Activated CD4-positive, alpha-beta T cell treated with anti-CD3 and anti-CD28 coated beads for 48 hours (primary cell): ENCODE measurements at regions not wholly inside any gene's neighbourhood (a gene's known extent, or its start where the extent isn't known, plus 50 kb on each side); places are given as distances from the start of the nearest gene placed in this dataset.

Source experiments
- DNase-seq: peaks from one replicate; pipeline ENCODE4 v3.0.0-alpha.2; 2020

DNA sequence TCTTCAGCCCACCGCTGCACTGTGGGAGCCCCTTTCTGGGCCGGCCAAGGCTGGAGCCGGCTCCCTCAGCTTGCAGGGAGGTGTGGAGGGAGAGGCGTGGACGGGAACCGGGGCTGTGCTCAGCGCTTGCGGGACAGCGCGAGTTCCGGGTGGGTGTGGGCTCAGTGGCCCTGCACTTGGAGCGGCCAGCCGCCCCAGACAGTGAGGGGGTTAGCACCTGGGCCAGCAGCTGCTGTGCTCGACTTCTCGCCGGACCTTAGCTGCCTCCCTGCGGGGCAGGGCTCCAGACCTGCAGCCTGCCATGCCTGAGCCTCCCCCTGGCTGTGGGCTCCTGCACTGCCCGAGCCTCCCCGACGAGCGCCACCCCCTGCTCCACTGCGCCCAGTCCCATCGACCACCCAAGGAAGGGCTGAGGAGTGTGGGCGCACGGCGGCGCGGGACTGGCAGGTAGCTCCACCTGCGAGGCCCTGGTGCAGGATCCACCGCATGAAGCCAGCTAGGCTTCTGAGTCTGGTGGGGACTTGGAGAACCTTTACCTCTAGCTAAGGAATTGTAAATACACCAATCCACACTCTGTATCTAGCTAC lies 92.9 kb upstream of the MAST4 start:
- no peak for DNase-seq

DNA sequence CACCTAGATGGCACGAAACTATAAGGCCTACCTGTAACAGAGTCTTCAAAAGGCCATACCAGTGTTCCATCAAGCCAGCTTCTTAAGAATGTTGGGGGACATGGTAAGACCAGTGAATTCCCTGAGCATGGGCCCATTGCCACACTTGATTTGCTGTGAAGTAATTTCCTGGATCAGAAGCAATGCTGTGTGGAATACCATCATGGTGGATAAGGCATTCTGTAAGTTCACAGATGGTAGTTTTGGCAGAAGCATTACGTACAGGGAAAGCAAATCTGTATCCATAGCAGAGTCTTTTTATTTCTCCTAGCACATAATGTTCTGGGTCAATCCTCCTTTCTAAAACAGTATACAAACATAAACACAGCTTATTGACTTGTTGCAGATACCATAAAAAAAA lies 89.1 kb upstream of the MAST4 start:
- no peak for DNase-seq

DNA sequence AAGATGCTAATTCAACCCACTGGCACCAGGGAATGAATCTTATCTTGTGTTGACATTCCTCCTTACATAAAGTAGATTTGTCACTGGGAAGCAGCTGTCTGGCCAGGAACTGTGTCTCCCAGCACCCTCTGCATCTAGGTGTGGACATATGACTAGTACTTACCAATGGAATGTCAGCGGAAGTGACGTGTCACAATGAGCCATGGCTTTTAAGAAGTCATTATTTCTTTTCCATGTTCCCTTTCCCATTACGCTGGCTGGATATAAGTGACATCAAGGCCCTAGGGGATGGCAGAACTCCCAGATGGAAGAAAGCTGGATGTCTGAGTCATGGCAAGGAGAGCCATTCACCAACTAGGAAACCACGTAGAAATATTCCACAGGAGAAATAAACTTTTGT lies 84.7 kb upstream of the MAST4 start:
- DNase-seq = no peak

DNA sequence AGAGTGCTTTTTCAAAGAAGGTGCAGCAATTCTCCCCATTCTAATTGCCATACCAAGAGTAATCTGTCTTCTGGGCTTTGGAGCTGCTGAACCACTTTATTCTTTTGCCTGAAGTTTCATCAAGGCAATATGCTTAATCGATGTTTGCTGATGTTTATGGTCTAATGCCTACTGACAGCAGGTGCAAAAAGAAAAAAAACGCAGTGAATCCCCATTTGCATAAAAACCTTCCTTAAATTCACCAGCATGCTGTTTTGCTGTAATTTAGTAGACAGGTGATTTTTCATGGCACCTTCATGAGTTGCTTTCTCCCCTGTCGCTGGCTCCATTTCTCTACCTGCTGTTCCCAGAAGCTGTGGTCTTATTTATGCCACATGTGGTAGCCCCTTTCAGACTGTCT lies 83.1 kb upstream of the MAST4 start:
- no peak for DNase-seq

DNA sequence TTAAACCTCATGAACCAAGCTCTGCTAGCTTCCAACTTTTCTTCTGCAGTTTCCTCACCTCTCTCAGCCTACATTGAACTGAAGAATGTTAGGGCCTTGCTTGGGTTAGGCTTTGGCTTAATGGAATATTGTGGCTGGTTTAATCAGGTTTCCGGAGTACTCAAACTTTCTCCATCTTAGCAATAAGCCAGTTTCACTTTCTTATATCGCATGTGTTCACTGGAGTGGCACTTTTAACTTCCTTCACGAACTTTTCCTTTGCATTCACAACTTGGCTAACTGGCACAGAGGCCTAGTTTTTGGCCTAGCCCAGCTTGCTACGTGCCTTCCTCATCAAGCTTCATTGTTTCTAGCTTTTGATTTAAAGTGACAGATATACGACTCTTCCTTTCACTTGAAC lies 81.0 kb upstream of the MAST4 start:
- no peak for DNase-seq

DNA sequence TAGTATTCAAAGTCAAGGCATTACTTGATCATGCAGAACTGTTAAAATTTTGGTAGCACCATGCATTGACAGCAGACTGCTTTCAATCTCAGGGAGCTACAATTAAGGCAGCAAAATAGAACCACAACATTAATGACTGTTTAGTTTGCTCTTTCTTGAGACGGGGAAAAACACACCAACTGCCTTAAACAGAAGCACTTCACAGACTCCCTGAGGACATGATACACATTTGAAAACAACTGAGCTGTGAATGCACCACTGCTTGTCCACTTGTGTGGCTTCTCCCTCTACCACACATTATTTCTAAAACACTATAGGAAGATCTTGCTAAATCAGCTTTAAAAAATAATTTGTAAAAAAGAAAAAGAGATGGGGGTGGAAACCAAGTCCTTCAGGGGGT lies 79.6 kb upstream of the MAST4 start:
- no peak for DNase-seq

DNA sequence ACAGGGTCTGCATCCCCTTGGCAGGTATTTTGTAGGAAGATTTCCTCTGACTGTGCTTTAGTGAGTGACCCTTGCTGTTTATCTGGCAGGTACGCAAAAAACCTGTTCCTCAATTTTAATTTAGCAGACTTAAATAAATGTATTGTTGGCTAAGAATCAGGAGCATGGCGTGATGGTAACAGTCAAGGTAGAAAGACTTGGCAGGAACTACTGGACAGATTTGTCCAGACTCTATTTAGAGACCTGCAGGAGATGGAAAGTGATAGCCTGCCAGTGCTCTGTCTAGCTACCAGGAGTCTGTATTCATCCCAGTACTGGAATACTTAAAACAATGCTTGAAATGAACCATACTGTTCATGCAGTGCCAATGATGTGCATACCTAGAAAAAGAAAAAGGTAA lies 78.8 kb upstream of the MAST4 start:
- no peak for DNase-seq

DNA sequence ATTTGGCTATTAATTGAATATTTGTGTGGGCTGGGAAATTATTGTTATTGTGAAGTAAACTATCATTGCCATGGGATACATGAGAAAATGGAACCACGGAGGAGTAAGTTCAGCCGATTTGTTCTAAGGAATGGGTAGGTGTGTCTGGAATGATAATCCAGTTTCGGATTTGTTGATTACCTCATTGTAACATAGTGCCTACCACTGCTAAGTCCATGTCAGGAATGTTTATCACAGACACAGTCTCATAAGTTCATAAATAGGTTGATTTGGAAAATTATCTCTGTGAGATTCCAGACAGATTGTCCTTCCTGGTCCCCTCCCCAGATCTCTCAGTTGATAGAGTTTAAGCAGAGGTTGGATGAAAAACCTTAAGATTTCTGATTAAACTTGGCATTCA lies 78.1 kb upstream of the MAST4 start:
- no peak for DNase-seq

DNA sequence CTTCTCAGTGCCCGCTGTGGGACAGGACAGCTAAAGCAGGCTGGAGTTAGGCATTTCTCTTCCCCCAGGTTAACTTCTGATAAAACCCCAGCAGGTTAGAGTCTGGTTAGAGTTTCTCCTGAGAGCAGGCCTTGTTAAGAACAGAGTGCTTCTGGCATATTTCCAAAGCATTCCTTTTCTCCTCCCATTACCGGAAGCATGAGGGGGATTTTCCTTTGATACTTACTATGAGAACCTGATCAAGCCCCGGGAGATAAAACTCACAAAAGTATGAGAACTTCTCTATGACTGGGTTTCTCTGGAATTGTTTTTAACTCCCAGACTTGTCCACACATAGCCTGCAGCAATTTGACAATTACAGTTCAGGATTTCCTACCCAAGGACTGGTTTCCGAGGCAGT lies 77.4 kb upstream of the MAST4 start:
- no peak for DNase-seq

DNA sequence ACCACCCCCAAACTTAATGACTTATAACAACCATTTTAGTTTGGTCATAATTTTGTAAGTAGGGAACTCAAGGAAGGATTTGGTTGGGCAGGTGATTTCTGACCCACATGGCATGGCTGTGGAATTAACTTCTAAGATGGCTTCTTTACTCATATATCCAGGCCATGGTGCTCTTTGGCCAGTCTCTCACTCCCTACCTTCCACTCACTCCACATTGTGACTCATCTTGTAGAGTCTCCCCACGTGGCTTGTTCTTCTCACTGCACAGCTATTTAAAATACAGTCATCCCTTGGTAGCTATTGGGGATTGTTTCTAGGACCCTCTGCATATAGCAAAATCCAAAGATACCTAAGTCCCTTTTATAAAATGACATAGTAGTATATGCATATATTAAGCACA lies 76.6 kb upstream of the MAST4 start:
- no peak for DNase-seq

DNA sequence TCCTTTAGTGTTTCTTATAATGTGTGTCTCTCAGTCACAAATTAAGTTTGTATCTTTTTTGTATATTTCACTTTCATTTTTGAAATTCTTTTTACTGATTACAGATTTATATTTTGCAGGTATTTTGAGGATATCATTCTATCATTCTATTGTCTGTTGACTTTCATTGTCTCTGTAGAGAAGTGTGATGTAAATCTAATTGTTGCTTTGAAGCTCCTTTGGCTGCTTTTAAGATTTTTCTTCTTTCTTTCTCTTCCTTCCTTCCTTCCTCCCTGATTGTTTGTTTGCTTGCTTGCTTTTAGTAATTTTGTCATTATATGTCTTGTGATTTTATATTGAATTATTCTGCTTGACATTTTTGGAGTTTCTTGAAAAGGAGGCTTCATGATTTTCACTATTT lies 75.3 kb upstream of the MAST4 start:
- no peak for DNase-seq

DNA sequence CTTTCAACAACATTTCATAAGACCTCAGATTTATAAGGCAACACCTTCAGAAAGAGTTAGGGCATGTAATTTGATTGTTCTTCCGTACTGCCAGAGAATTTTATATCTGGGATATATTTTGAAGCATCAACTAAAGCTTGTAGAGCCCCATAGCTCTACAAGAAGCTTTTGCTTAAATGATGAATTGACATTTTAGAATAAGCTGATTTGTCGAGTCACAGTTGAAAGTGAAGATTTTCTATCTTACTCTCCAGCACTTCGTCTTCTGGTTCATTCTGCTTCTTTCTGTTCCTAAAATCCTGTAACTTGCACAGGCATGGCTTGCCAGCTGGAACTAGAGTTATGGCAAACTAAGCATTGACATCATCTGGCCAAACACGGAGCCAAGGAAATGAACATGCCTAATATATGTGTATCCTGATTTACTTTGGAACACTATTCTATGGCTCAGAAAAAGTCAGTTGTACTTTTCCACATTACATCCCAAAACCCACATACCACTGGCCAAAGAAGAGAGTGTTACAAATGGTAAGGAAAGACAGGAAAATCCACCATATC lies 68.6 kb upstream of the MAST4 start:
- no peak for DNase-seq

DNA sequence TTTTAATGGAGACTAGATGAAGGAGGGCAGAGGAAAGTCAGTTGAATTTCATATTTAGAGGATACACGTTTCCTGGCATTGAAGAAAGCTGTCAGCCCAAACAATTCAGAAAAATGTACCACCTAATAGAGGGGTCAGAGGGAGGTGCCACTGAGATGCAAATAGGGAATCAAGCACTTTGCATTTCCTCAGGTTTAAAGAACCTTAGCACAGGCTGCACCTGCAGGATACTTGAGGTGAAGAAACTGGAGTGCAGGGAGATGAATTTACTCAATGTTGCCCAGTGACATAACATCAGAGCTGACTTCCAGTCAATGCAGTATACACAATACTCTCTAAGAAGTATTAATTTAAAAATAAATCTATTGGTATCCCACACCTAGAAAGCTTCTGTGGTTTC lies 67.0 kb upstream of the MAST4 start:
- DNase-seq = no peak

DNA sequence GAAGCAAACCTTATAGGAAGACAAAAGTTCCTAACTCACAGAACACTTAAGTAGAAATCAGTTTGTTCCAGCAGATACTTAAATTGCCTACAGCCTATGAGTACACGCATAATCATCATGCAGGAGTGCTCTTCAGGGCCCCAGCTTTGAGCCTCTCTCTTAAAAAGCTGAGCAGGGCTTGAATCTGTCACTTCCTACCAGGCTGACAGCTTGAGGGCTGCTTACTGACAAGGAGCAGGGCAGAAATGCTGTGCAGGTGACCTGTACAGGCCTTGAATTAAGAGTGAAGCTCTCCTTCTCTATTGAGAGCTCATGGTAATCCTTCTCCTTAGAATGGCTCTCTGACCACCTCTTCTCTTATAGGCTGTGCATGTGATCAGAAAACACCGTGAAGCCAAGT lies 66.5 kb upstream of the MAST4 start:
- no peak for DNase-seq

DNA sequence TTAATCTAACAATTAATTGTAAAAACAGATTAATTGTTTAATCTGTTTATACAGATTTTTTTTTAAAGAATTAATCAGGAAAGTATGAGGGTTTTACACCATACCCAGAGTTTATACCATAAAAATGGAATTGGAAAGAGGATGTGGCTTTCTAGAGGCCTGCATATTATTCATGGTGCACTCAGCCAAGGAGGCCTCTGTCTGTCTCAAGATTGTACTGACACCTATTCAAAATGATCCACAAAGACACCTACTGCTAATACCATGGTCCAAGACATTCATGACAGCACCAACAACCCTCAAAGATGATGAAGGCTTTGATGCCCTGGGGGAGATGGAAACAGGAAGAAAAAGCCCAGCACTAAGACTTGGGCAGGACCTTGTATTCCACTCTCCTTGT lies 58.1 kb upstream of the MAST4 start:
- no peak for DNase-seq

DNA sequence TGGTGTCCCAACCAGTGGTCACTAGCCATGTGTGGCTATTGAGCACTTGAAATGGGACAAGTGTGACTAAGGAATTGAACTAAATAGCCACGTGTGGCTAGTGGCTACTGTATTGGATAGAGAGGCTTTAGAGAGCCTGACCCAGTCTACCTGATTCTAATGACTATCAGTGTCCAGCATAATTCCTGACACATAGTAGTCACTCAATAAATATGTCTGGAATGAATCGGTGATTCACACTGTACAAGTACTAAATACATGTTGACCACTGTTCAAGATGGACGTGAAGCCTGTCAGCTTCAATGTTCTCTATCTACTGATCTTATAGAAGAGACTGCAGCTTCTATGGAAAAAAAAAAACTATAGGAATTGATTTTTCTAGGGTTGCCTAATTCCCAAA lies 57.7 kb upstream of the MAST4 start:
- DNase-seq = no peak

DNA sequence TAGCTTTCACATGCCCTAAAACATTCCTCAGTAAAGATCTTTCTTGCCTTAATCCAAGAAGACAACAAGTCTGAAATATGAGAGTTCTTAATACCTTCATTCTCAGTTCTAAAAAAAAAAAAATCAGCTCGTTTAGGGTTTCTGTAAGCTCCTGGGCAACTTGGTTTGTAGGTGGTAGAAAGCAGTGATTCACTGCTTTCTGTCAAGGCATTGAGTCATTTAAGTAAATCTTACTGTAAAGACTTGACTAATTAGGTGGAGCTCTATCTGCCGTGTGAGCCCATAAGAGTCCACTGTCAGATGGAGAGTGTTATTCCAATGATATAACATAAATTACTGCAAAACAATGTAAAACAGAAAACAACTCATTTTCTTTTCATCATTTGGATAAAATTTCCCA lies 56.1 kb upstream of the MAST4 start:
- DNase-seq = peak; percentile 9

DNA sequence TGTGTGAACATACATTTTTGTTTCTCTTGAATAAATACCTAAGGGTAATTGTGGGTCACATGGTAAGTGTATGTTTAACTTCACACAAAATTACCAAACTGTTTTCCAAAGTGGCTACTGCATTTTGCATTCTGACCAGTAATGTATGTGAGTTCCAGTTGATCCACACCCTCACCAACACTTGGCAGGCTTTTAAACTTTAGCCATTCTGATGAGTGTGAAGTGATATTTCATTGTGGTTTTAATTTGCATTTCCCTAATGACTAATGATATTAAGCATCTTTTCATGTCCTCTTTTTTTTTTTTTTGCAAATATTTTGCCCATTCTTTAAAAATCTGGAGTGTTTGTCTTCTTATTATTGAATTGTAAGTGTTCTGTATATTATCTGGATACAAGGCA lies 53.5 kb upstream of the MAST4 start:
- no peak for DNase-seq
